CD8-positive, alpha-beta memory T cell (primary cell): ENCODE measurements at regions not wholly inside any gene's neighbourhood (a gene's known extent, or its start where the extent isn't known, plus 50 kb on each side); places are given as distances from the start of the nearest gene placed in this dataset.

Experiments used
- CTCF ChIA-PET: fragments of 350-600 bp; sonication (Branson Sonifier 250); formaldehyde crosslinking; loops from one replicate; lab custom pipeline; 2021; ENCODE audit warnings: antibody characterized with exemption; lab: Charles Lee
- POLR2A ChIA-PET: fragments of 350-600 bp; sonication (Branson Sonifier 250); formaldehyde crosslinking; loops from one replicate; lab custom pipeline; 2021; ENCODE audit warnings: antibody characterized with exemption; lab: Charles Lee
- DNase-seq, 5 donors: peaks; one replicate each; pipeline versions ENCODE4 v3.0.0 to v3.0.0-alpha.2; 2020 to 2022; ENCODE audit warnings: mixed read lengths in 1 of 5
- H3K27ac ChIP-seq: one replicate; pipeline ENCODE4 v1.7.0; 2013; ENCODE audit warnings: low read depth, mild to moderate bottlenecking, low read length, moderate library complexity
- H3K27me3 ChIP-seq: 2 replicates; pipeline ENCODE4 v1.7.0; 2013; ENCODE audit warnings: low read length, mild to moderate bottlenecking; ENCODE audit not compliant: insufficient read depth, poor library complexity, severe bottlenecking
- H3K36me3 ChIP-seq: 2 replicates; pipeline ENCODE4 v1.7.0; 2013; ENCODE audit warnings: mild to moderate bottlenecking, low read length, moderate library complexity; ENCODE audit not compliant: insufficient read depth
- H3K4me1 ChIP-seq: 2 replicates; pipeline ENCODE4 v1.7.0; 2013; ENCODE audit warnings: mild to moderate bottlenecking, low read length, moderate library complexity; ENCODE audit not compliant: insufficient read depth
- H3K4me3 ChIP-seq: 2 replicates; pipeline ENCODE4 v1.7.0; 2013; ENCODE audit warnings: mild to moderate bottlenecking, low read length
- H3K9me3 ChIP-seq: 2 replicates; pipeline ENCODE4 v1.7.0; 2013; ENCODE audit warnings: mild to moderate bottlenecking, low read length
- H3K27ac Mint-ChIP-seq, 8 donors: one replicate each; pipeline ENCODE4 v1.8.0; 2020 to 2021; ENCODE audit warnings: mixed read lengths in 8 of 8, mild to moderate bottlenecking in 6 of 8, inconsistent platforms in 3 of 8, moderate library complexity in 3 of 8
- H3K27me3 Mint-ChIP-seq, 2 donors: one replicate each; pipeline ENCODE4 v1.8.0; 2020 to 2021; ENCODE audit warnings: mixed read lengths in 2 of 2, mild to moderate bottlenecking in 1 of 2, moderate library complexity in 1 of 2
- H3K36me3 Mint-ChIP-seq, 3 donors: one replicate each; pipeline ENCODE4 v1.8.0; 2020 to 2021; ENCODE audit warnings: mixed read lengths in 3 of 3, inconsistent platforms in 1 of 3, mild to moderate bottlenecking in 1 of 3
- H3K4me1 Mint-ChIP-seq, 3 donors: one replicate each; pipeline ENCODE4 v1.8.0; 2020 to 2021; ENCODE audit warnings: mixed read lengths in 3 of 3, inconsistent platforms in 1 of 3, mild to moderate bottlenecking in 1 of 3
- H3K4me3 Mint-ChIP-seq, 7 donors: one replicate each; pipeline ENCODE4 v1.8.0; 2020 to 2021; ENCODE audit warnings: mixed read lengths in 7 of 7, mild to moderate bottlenecking in 6 of 7, moderate library complexity in 4 of 7, inconsistent platforms in 2 of 7
- H3K9me3 Mint-ChIP-seq, 5 donors: one replicate each; pipeline ENCODE4 v1.8.0; 2020 to 2022; ENCODE audit warnings: mixed read lengths in 5 of 5, mild to moderate bottlenecking in 3 of 5, moderate library complexity in 2 of 5, inconsistent platforms in 1 of 5

- Histone ChIP-seq H3K4me1 (no peaks in the 10 kb centered on the region), H3K36me3 (no peaks in the 10 kb centered on the region), H3K27me3 (no peaks in the 10 kb centered on the region), H3K4me3 (no peak overlapping the region), H3K9me3 (no peaks in the 10 kb centered on the region), H3K27ac (no peak overlapping the region)
- ChIA-PET POLR2A (no interaction called here), CTCF (no interaction called here)
- Mint-ChIP-seq H3K4me1 (no peaks in the 10 kb centered on the region), H3K4me3 (no peak overlapping the region), H3K27me3 (peaks cover 0 to 8% of the 10 kb centered on the region in 2 donors), H3K27ac (no peak overlapping the region), H3K36me3 (no peaks in the 10 kb centered on the region), H3K9me3 (no peaks in the 10 kb centered on the region)
- DNase-seq: no peak
These were observed 97.6 kb downstream of the TM2D1 start for GRCh38 chr1:61627365-61627764.

GRCh38 chr1:61626816-61627215, 98.1 kb downstream of the TM2D1 start:
- no peak overlapping the region for H3K4me3 ChIP-seq
- no peaks in the 10 kb centered on the region for H3K9me3 ChIP-seq
- ChIA-PET POLR2A (no interaction called here), CTCF (no interaction called here)
- Mint-ChIP-seq H3K9me3 (no peaks in the 10 kb centered on the region), H3K27me3 (peaks cover 0 to 8% of the 10 kb centered on the region in 2 donors), H3K27ac (no peak overlapping the region), H3K4me1 (no peaks in the 10 kb centered on the region), H3K4me3 (no peak overlapping the region), H3K36me3 (no peaks in the 10 kb centered on the region)
- no peak for DNase-seq
- H3K4me1 ChIP-seq: no peaks in the 10 kb centered on the region
- no peaks in the 10 kb centered on the region for H3K27me3 ChIP-seq
- no peaks in the 10 kb centered on the region for H3K36me3 ChIP-seq
- no peak overlapping the region for H3K27ac ChIP-seq

GRCh38 chr1:61623852-61624251, 101.1 kb downstream of the TM2D1 start:
- Mint-ChIP-seq H3K4me3 (no peak overlapping the region), H3K27ac (no peak overlapping the region), H3K27me3 (peaks cover 0 to 8% of the 10 kb centered on the region in 2 donors), H3K9me3 (no peaks in the 10 kb centered on the region), H3K4me1 (no peaks in the 10 kb centered on the region), H3K36me3 (no peaks in the 10 kb centered on the region)
- no peak overlapping the region for H3K27ac ChIP-seq
- no peaks in the 10 kb centered on the region for H3K27me3 ChIP-seq
- H3K4me1 ChIP-seq: no peaks in the 10 kb centered on the region
- no peaks in the 10 kb centered on the region for H3K36me3 ChIP-seq
- ChIA-PET CTCF (no interaction called here), POLR2A (no interaction called here)
- H3K9me3 ChIP-seq: no peaks in the 10 kb centered on the region
- no peak overlapping the region for H3K4me3 ChIP-seq
- no peak for DNase-seq

GRCh38 chr1:61620536-61620935, 104.4 kb downstream of the TM2D1 start:
- Mint-ChIP-seq H3K9me3 (no peaks in the 10 kb centered on the region), H3K27me3 (peaks cover 0 to 11% of the 10 kb centered on the region in 2 donors), H3K27ac (no peak overlapping the region), H3K36me3 (no peaks in the 10 kb centered on the region), H3K4me1 (no peaks in the 10 kb centered on the region), H3K4me3 (no peak overlapping the region)
- Histone ChIP-seq H3K36me3 (no peaks in the 10 kb centered on the region), H3K27ac (no peak overlapping the region), H3K27me3 (no peaks in the 10 kb centered on the region), H3K4me3 (no peak overlapping the region), H3K4me1 (no peaks in the 10 kb centered on the region), H3K9me3 (no peaks in the 10 kb centered on the region)
- ChIA-PET CTCF (no interaction called here), POLR2A (no interaction called here)
- DNase-seq: no peak

GRCh38 chr1:61618755-61619154, 106.2 kb downstream of the TM2D1 start:
- no peaks in the 10 kb centered on the region for H3K9me3 Mint-ChIP-seq
- no peak overlapping the region for H3K4me3 Mint-ChIP-seq
- Histone ChIP-seq H3K9me3 (no peaks in the 10 kb centered on the region), H3K4me3 (no peak overlapping the region), H3K27ac (no peak overlapping the region), H3K4me1 (no peaks in the 10 kb centered on the region), H3K27me3 (no peaks in the 10 kb centered on the region), H3K36me3 (no peaks in the 10 kb centered on the region)
- CTCF ChIA-PET: no interaction called here
- H3K4me1 Mint-ChIP-seq: no peaks in the 10 kb centered on the region
- DNase-seq: no peak
- peaks cover 0 to 14% of the 10 kb centered on the region in 2 donors for H3K27me3 Mint-ChIP-seq
- H3K36me3 Mint-ChIP-seq: no peaks in the 10 kb centered on the region
- POLR2A ChIA-PET: interaction anchor here (0.6 kb wide), 1 partner anchor 1080 kb away, joined by 3 read pairs; no protein-coding TSS in a partner anchor
- no peak overlapping the region for H3K27ac Mint-ChIP-seq

GRCh38 chr1:61618193-61618592, 106.7 kb downstream of the TM2D1 start:
- no peak overlapping the region for H3K4me3 ChIP-seq
- no peaks in the 10 kb centered on the region for H3K36me3 ChIP-seq
- no peak overlapping the region for H3K27ac ChIP-seq
- Mint-ChIP-seq H3K36me3 (no peaks in the 10 kb centered on the region), H3K4me1 (no peaks in the 10 kb centered on the region), H3K27me3 (peaks cover 0 to 14% of the 10 kb centered on the region in 2 donors), H3K9me3 (no peaks in the 10 kb centered on the region), H3K4me3 (no peak overlapping the region), H3K27ac (no peak overlapping the region)
- H3K9me3 ChIP-seq: no peaks in the 10 kb centered on the region
- POLR2A ChIA-PET: no interaction called here
- H3K4me1 ChIP-seq: no peaks in the 10 kb centered on the region
- no peak for DNase-seq
- H3K27me3 ChIP-seq: no peaks in the 10 kb centered on the region
- CTCF ChIA-PET: no interaction called here

- CTCF ChIA-PET: no interaction called here
- no peaks in the 10 kb centered on the region for H3K9me3 Mint-ChIP-seq
- no peak overlapping the region for H3K27ac ChIP-seq
These were observed 108.1 kb downstream of the TM2D1 start for GRCh38 chr1:61616830-61617229.

GRCh38 chr1:61612602-61613001, 112.3 kb downstream of the TM2D1 start:
- H3K27ac ChIP-seq: no peak overlapping the region
- H3K36me3 ChIP-seq: no peaks in the 10 kb centered on the region
- no peaks in the 10 kb centered on the region for H3K4me1 Mint-ChIP-seq
- no peak overlapping the region for H3K27ac Mint-ChIP-seq
- H3K9me3 Mint-ChIP-seq: no peaks in the 10 kb centered on the region
- ChIA-PET POLR2A (no interaction called here), CTCF (interaction anchor here (0.6 kb wide), 1 partner anchor 1053 kb away, joined by 3 read pairs; no protein-coding TSS in a partner anchor)
- H3K4me3 Mint-ChIP-seq: no peak overlapping the region
- no peaks in the 10 kb centered on the region for H3K27me3 ChIP-seq
- no peaks in the 10 kb centered on the region for H3K9me3 ChIP-seq
- peaks cover 0 to 14% of the 10 kb centered on the region in 2 donors for H3K27me3 Mint-ChIP-seq
- no peaks in the 10 kb centered on the region for H3K36me3 Mint-ChIP-seq
- DNase-seq: no peak
- H3K4me3 ChIP-seq: no peak overlapping the region
- H3K4me1 ChIP-seq: no peaks in the 10 kb centered on the region

More at GRCh38 chr1:61616830-61617229, 108.1 kb downstream of the TM2D1 start:
- Mint-ChIP-seq H3K36me3 (no peaks in the 10 kb centered on the region), H3K27me3 (peaks cover 0 to 14% of the 10 kb centered on the region in 2 donors), H3K4me3 (no peak overlapping the region), H3K4me1 (no peaks in the 10 kb centered on the region), H3K27ac (no peak overlapping the region)
- Histone ChIP-seq H3K4me3 (no peak overlapping the region), H3K4me1 (no peaks in the 10 kb centered on the region), H3K9me3 (no peaks in the 10 kb centered on the region), H3K36me3 (no peaks in the 10 kb centered on the region), H3K27me3 (no peaks in the 10 kb centered on the region)
- DNase-seq: no peak
- POLR2A ChIA-PET: no interaction called here

GRCh38 chr1:61609040-61609439, 115.9 kb downstream of the TM2D1 start:
- Mint-ChIP-seq H3K27ac (no peak overlapping the region), H3K4me1 (no peaks in the 10 kb centered on the region), H3K4me3 (no peak overlapping the region), H3K36me3 (no peaks in the 10 kb centered on the region), H3K9me3 (peaks cover 0 to 2% (median 0%) of the 10 kb centered on the region in 5 donors), H3K27me3 (peaks cover 0 to 4% of the 10 kb centered on the region in 2 donors)
- H3K9me3 ChIP-seq: no peaks in the 10 kb centered on the region
- ChIA-PET POLR2A (no interaction called here), CTCF (no interaction called here)
- DNase-seq: no peak
- no peak overlapping the region for H3K4me3 ChIP-seq
- H3K4me1 ChIP-seq: no peaks in the 10 kb centered on the region
- H3K36me3 ChIP-seq: no peaks in the 10 kb centered on the region
- H3K27ac ChIP-seq: no peak overlapping the region
- no peaks in the 10 kb centered on the region for H3K27me3 ChIP-seq
